Astrocyte (in vitro differentiated cells and primary cell): ENCODE measurements at regions not wholly inside any gene's neighbourhood (a gene's known extent, or its start where the extent isn't known, plus 50 kb on each side); places are given as distances from the start of the nearest gene placed in this dataset.

Source experiments
- DNase-seq: peaks from one replicate; pipeline ENCODE4 v3.0.0-alpha.2; 2010; ENCODE audit warnings: low read depth
- FAIRE-seq: peaks from 2 replicates; lab custom pipeline; 2011; peaks lifted over from hg19 to GRCh38; lab: Jason Lieb, UNC
- H2AFZ ChIP-seq: 2 replicates; pipeline ENCODE4 v1.6.0; 2012; ENCODE audit warnings: low read depth, low read length, inconsistent platforms
- H3K27ac ChIP-seq: 2 replicates; pipeline ENCODE4 v1.5.1; 2011; ENCODE audit warnings: low read depth, low read length, inconsistent platforms
- H3K27me3 ChIP-seq: 2 replicates; pipeline ENCODE4 v1.6.0; 2011; ENCODE audit warnings: low read length, inconsistent platforms; ENCODE audit not compliant: insufficient read depth
- H3K36me3 ChIP-seq: 2 replicates; pipeline ENCODE4 v1.5.1; 2011; ENCODE audit warnings: low read length, inconsistent platforms; ENCODE audit not compliant: insufficient read depth
- H3K4me1 ChIP-seq: 2 replicates; pipeline ENCODE4 v1.5.1; 2011; ENCODE audit warnings: low read length, inconsistent platforms; ENCODE audit not compliant: insufficient read depth
- H3K4me2 ChIP-seq: 2 replicates; pipeline ENCODE4 v1.6.0; 2012; ENCODE audit warnings: low read length, inconsistent platforms
- H3K4me3 ChIP-seq: 2 replicates; pipeline ENCODE4 v1.5.1; 2011; ENCODE audit warnings: low read depth, mild to moderate bottlenecking, low read length, inconsistent platforms; ENCODE audit not compliant: insufficient read depth
- H3K79me2 ChIP-seq: 2 replicates; pipeline ENCODE4 v1.6.0; 2012; ENCODE audit warnings: mild to moderate bottlenecking, low read length, inconsistent platforms; ENCODE audit not compliant: insufficient read depth
- H3K9ac ChIP-seq: 2 replicates; pipeline ENCODE4 v1.6.0; 2012; ENCODE audit warnings: mild to moderate bottlenecking, low read length, inconsistent platforms
- H3K9me3 ChIP-seq: 2 replicates; pipeline ENCODE4 v1.5.1; 2012; ENCODE audit warnings: low read depth, mild to moderate bottlenecking, low read length, inconsistent platforms; ENCODE audit not compliant: insufficient read depth
- H4K20me1 ChIP-seq: 2 replicates; pipeline ENCODE4 v1.6.0; 2012; ENCODE audit warnings: low read length, inconsistent platforms; ENCODE audit not compliant: insufficient read depth
- H3K27ac Mint-ChIP-seq: one replicate; pipeline ENCODE4 v1.8.0; 2021; ENCODE audit warnings: mild to moderate bottlenecking, mixed read lengths; ENCODE audit not compliant: unreplicated experiment
- H3K27me3 Mint-ChIP-seq: one replicate; pipeline ENCODE4 v1.8.0; 2021; ENCODE audit warnings: low read depth, mixed read lengths; ENCODE audit not compliant: unreplicated experiment
- H3K36me3 Mint-ChIP-seq: one replicate; pipeline ENCODE4 v1.8.0; 2021; ENCODE audit warnings: low read depth, mixed read lengths; ENCODE audit not compliant: unreplicated experiment
- H3K4me1 Mint-ChIP-seq: one replicate; pipeline ENCODE4 v1.8.0; 2021; ENCODE audit warnings: low read depth, mixed read lengths; ENCODE audit not compliant: unreplicated experiment
- H3K4me3 Mint-ChIP-seq: one replicate; pipeline ENCODE4 v1.8.0; 2021; ENCODE audit warnings: mild to moderate bottlenecking, moderate library complexity, mixed read lengths; ENCODE audit not compliant: unreplicated experiment
- H3K9me3 Mint-ChIP-seq: one replicate; pipeline ENCODE4 v1.8.0; 2021; ENCODE audit warnings: mild to moderate bottlenecking, mixed read lengths; ENCODE audit not compliant: unreplicated experiment
- CTCF ChIP-seq: IDR thresholded peaks from 2 replicates; pipeline ENCODE4 v1.5.1; 2011; ENCODE audit warnings: low read depth, mild to moderate bottlenecking, inconsistent platforms, low read length, moderate library complexity; ENCODE audit not compliant: insufficient read depth
- EZH2 ChIP-seq: IDR thresholded peaks from 2 replicates; pipeline ENCODE4 v1.6.1; 2012; ENCODE audit warnings: mild to moderate bottlenecking, low read length, inconsistent platforms; ENCODE audit not compliant: insufficient read depth

- Histone ChIP-seq H3K4me1 (peaks cover 6% of the 10 kb centered on the region), H3K79me2 (no peaks in the 10 kb centered on the region), H3K4me2 (peak overlapping the region; percentile 50), H3K9me3 (no peaks in the 10 kb centered on the region), H2AFZ (no peak overlapping the region), H4K20me1 (no peaks in the 10 kb centered on the region), H3K27me3 (no peaks in the 10 kb centered on the region), H3K4me3 (no peak overlapping the region), H3K36me3 (no peaks in the 10 kb centered on the region), H3K27ac (peak overlapping the region; percentile 2), H3K9ac (no peak overlapping the region)
- H3K27me3 Mint-ChIP-seq: no peaks in the 10 kb centered on the region
- no peaks in the 10 kb centered on the region for H3K36me3 Mint-ChIP-seq
- FAIRE-seq (no peak), DNase-seq (peak; percentile 48)
- no peaks in the 10 kb centered on the region for H3K9me3 Mint-ChIP-seq
- no peak overlapping the region for H3K4me3 Mint-ChIP-seq
- peaks cover 16% of the 10 kb centered on the region for H3K4me1 Mint-ChIP-seq
- TF ChIP-seq EZH2 (no peak), CTCF (no peak)
- no peak overlapping the region for H3K27ac Mint-ChIP-seq
These were observed 198.4 kb downstream of the HAO1 start for GRCh38 chr20:7741866-7742265.

GRCh38 chr20:7742479-7742878 lies 197.8 kb downstream of the HAO1 start:
- H3K27ac ChIP-seq: peak overlapping the region; percentile 2
- Mint-ChIP-seq H3K27ac (peak overlapping the region; percentile 23), H3K4me3 (no peak overlapping the region), H3K4me1 (peaks cover 16% of the 10 kb centered on the region), H3K27me3 (no peaks in the 10 kb centered on the region), H3K9me3 (no peaks in the 10 kb centered on the region), H3K36me3 (no peaks in the 10 kb centered on the region)
- H4K20me1 ChIP-seq: no peaks in the 10 kb centered on the region
- peaks cover 6% of the 10 kb centered on the region for H3K4me1 ChIP-seq
- H3K9me3 ChIP-seq: no peaks in the 10 kb centered on the region
- H3K4me2 ChIP-seq: peak overlapping the region; percentile 50
- FAIRE-seq (no peak), DNase-seq (peak; percentile 83)
- no peak overlapping the region for H3K4me3 ChIP-seq
- no peaks in the 10 kb centered on the region for H3K79me2 ChIP-seq
- no peak for TF ChIP-seq CTCF
- no peak for TF ChIP-seq EZH2
- no peaks in the 10 kb centered on the region for H3K36me3 ChIP-seq
- H3K9ac ChIP-seq: no peak overlapping the region
- H2AFZ ChIP-seq: no peak overlapping the region
- no peaks in the 10 kb centered on the region for H3K27me3 ChIP-seq

GRCh38 chr20:7744411-7744810 lies 195.8 kb downstream of the HAO1 start:
- H3K4me2 ChIP-seq: no peak overlapping the region
- Mint-ChIP-seq H3K27me3 (no peaks in the 10 kb centered on the region), H3K4me3 (no peak overlapping the region), H3K36me3 (no peaks in the 10 kb centered on the region), H3K9me3 (no peaks in the 10 kb centered on the region), H3K27ac (no peak overlapping the region), H3K4me1 (peaks cover 16% of the 10 kb centered on the region)
- H3K4me1 ChIP-seq: peaks cover 6% of the 10 kb centered on the region
- no peak overlapping the region for H3K9ac ChIP-seq
- FAIRE-seq (no peak), DNase-seq (peak; percentile 86)
- no peaks in the 10 kb centered on the region for H3K27me3 ChIP-seq
- no peak overlapping the region for H2AFZ ChIP-seq
- no peak overlapping the region for H3K4me3 ChIP-seq
- H4K20me1 ChIP-seq: no peaks in the 10 kb centered on the region
- TF ChIP-seq EZH2 (no peak), CTCF (no peak)
- no peaks in the 10 kb centered on the region for H3K9me3 ChIP-seq
- H3K36me3 ChIP-seq: no peaks in the 10 kb centered on the region
- peak overlapping the region; percentile 23 for H3K27ac ChIP-seq
- H3K79me2 ChIP-seq: no peaks in the 10 kb centered on the region
